Activated CD8-positive, alpha-beta memory T cell treated with anti-CD3 and anti-CD28 coated beads, Interleukin-2, amount 50 U/mL, for 1 hour (primary cell): ENCODE measurements at regions not wholly inside any gene's neighbourhood (a gene's known extent, or its start where the extent isn't known, plus 50 kb on each side); places are given as distances from the start of the nearest gene placed in this dataset.
"Not testable (repeated sequence)": the region's sequence is repeated elsewhere in the genome, so short reads cannot be mapped to it uniquely, and the experiment has no call there.

Experiments used
- DNase-seq: peaks from one replicate; pipeline ENCODE4 v3.0.0-alpha.2; 2020; ENCODE audit errors: extremely low read depth

DNA sequence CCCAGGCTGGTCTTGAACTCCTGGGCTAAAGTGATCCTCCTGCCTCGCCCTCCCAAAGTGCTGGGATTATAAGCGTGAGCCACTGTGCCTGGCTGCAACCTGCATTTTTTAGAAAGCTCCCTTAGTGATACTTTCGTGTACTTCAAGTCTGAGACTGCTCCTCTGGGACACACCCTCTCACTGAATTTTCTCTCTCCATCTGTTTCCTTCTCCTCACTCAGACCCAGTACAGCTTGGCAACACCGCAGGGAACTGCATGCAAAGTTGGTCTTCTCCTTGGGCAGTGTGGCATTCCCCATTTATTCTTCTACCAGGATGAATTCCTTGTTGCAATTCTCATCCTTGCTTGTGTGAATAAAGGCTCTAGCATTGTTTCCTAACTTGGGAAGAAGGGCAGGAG lies 175.9 kb downstream of the LPIN1 start:
- no peak for DNase-seq

DNA sequence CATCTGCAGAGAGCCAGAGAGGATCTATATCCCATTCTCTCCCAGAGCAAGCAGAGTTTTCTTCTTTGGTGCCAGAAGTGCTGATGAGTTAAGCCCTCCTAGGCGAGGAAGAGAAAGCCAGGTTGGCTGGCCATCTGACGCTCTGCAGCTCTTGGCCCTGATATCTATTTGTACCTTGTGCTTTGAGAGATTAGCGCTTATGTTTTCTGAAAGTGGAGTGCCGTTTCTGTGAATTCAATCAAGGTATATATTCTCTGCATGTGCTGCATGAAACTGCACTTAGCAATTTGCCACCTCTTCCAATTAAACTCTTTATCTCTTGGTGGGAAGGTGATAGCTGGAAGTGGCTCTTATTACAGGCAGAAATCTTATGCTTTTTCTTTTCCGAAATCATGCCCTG lies 177.5 kb downstream of the LPIN1 start:
- DNase-seq, result no peak

DNA sequence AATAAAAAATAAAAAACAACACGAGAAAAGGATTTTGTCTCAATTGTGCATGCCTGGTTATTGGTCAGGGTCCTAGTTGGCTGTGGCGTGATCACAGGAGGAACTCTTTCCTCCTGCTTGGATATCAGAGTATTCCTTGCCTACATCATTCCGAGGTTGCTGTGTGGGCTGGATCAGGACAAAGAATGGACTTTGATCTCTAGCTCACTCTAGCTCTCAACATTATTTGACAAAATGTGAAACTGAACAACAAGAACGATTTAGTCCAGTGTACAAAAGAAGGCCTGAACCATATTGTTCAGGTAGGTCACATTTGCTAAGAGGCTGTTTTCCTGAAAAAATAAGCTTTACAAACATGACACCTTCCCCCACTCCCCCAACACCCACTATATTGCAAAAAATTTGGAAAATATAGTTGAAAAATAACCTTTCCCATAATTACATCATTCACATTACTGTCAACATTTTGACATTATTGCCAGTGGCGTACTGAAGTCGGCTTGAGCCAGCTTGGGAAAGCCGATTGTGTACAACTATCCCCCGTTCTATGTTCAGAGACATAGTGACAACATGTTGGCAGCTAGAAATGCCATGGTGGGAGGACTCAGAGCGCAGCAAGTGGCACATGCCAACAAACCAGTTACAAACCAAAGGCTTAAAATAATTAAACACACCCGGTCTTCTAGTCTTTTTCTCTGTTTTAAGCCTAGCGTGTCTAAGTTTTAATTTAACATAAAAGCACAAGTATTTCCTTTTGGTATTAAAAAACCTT lies 179.0 kb downstream of the LPIN1 start:
- no peak for DNase-seq

- DNase-seq, result no peak
These were observed 183.9 kb downstream of the LPIN1 start for GRCh38 chr2:11930211-11930761.

- DNase-seq, result no peak
These were observed 185.6 kb downstream of the LPIN1 start for GRCh38 chr2:11932048-11932512.

DNA sequence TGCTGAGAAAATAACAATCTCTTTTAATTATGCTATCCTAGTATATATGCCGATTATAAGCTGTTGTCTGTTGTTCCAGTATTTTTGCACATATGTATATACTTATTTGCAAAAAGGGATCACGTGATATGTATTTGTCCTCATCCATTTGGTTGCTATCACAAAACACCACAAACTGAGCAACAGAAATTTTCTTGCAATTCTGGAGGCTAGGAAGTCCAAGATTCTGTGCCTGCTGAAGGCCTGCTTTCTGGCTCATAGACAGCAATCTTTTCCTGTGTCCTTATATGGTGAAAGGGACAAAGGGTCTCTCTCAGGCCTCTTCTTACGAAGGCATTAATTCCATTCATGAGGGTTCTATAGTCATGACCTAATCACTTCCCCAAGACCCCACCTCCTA lies 186.5 kb downstream of the LPIN1 start:
- DNase-seq, result no peak

DNA sequence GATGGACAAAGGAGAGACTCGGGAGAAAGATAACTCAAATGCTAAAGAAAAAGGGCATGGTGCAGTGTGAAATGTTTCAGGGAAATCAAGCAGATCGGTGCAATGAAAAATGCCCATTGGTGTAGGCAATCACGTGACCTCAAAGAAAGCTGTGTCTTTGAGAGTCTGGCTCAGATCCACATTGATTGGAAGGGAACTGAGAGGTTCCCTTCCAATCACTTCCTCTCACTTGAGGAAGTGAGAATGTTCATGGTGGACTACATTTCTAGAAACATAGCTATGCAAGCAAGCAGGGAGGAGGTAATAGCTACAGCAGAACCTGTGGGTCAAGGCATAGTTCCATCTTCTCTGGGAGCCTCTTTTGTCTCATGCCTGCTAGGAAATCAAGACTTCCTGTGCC lies 187.4 kb downstream of the LPIN1 start:
- no peak for DNase-seq

DNA sequence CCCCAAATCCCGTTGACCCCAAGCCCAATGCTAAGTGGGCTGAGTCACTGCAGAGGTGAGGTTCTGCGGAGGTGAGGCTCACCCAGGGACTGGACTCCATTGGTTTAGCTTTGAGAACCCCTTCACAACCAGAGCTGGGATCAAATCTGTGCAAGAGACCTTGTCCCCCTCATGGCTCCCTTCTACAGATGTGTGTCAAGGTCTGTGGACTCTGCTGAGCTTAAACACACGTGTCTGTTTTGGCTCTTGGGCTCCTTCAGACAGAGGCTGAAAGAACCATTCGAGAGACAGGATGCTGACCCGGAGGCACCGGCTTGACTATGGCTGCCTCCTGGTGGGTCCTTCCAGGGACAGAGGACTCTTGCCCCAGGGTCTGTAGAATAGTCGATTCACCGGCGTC lies 190.3 kb downstream of the LPIN1 start:
- DNase-seq, result no peak

- no peak for DNase-seq
These were observed 191.8 kb downstream of the LPIN1 start for GRCh38 chr2:11938196-11938595.

DNA sequence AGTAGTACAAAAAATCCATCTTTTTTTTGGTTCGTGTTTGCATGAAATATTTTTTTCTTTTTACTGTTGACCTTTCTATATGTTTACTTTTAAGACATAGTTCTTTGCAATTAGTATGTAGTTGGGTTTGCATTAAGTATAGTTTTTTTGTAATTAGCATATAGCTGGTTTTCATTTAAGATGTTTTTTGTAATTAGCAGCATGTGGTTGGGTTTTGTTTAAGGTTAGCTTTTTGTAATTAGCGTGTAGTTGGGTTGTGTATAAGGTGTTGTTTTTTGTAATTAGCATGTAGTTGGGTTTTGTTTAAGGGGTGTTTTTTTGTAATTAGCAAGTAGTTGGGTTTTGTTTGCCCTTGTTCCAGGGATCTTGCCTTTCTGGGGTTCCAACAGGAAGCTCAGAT lies 193.1 kb downstream of the LPIN1 start:
- no peak for DNase-seq

GRCh38 chr2:11940121-11940743 lies 193.8 kb downstream of the LPIN1 start:
- DNase-seq, result no peak

GRCh38 chr2:11940799-11941198 lies 194.4 kb downstream of the LPIN1 start:
- DNase-seq, result no peak

- no peak for DNase-seq
These were observed 195.1 kb downstream of the LPIN1 start for GRCh38 chr2:11941201-11942177.

- no peak for DNase-seq
These were observed 195.7 kb downstream of the LPIN1 start for GRCh38 chr2:11942178-11942569.

GRCh38 chr2:11944311-11944710 lies 197.9 kb downstream of the LPIN1 start:
- no peak for DNase-seq

DNA sequence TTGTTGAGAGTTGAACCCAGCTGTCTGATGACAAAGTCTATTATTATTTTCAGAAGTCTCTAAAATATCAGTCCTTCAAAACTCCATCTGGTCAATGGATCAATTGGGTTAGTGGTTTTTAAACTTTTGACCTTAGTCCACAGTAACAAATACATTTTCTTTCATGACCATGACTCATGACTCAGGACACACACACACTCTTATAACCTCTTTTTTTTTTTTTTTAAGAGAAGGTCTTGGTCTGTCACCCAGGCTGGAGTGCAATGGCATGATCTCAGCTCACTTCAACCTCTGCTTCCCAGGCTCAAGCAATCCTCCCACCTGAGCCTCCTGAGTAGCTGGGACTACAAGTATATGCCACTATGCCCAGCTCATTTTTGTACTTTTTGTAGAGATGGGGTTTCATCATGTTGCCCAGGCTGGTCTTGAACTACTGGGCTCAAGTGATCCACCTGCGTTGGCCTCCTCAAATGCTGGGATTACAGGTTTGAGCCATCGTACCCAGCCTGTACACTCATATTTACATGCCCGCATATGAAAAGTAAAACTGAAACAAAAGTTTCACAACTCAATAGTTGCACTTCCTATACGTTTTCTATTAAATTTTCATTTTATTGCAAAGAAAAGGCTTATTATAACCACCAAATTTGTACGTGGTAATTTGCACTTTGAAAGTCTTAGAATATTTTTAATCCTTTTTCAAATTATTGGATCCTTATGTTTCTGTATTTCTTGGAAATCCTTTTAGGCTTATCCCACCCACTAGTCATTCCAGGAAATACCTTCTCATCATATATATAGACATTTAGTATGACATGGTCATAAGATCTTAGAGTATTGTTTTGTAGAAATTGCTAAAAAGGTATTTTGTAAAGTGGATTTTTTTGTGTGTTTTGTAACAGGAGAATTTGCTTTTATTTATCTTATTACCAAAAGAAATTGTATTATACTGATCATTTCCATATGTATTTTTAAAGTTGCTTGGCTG lies 199.0 kb downstream of the LPIN1 start:
- no peak for DNase-seq

DNA sequence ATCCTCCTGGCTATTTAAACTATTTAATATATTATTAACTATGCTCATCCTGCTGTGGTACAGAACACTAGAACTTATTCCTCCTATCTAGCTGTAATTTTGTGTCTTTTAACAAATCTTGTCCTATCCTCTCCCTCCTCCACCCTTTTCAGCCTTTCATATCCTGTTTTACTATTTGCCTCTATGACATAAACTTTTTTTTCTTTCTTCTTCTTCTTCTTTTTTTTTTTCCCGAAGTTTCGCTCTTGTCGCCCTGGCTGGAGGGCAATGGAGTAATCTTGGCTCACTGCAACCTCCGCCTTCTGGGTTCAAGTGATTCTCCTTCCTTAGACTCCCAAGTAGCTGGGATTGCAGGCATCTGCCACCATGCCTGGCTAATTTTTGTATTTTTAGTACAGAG lies 201.5 kb downstream of the LPIN1 start:
- no peak for DNase-seq

- DNase-seq, result no peak
These were observed 203.5 kb downstream of the LPIN1 start for GRCh38 chr2:11949732-11950523.

- DNase-seq, result no peak
These were observed 204.5 kb downstream of the LPIN1 start for GRCh38 chr2:11950896-11951295.

GRCh38 chr2:11951492-11951891 lies 205.1 kb downstream of the LPIN1 start:
- DNase-seq, result not testable (repeated sequence)
